B cell (primary cell): ENCODE measurements at regions not wholly inside any gene's neighbourhood (a gene's known extent, or its start where the extent isn't known, plus 50 kb on each side); places are given as distances from the start of the nearest gene placed in this dataset.

Experiments used
- EZH2 ChIP-seq: IDR thresholded peaks from 2 replicates; pipeline ENCODE4 v1.6.1; 2012; ENCODE audit warnings: borderline replicate concordance, low read depth, mild to moderate bottlenecking, moderate library complexity, low read length; ENCODE audit not compliant: insufficient read depth, poor library complexity, severe bottlenecking
- TF ChIP-seq, protein P1 (sequence below): fragments of 200-600 bp; IDR thresholded peaks from one replicate; pipeline ENCODE4 v1.8.0; 2022; ENCODE audit warnings: antibody characterized with exemption, mild to moderate bottlenecking

DNA sequence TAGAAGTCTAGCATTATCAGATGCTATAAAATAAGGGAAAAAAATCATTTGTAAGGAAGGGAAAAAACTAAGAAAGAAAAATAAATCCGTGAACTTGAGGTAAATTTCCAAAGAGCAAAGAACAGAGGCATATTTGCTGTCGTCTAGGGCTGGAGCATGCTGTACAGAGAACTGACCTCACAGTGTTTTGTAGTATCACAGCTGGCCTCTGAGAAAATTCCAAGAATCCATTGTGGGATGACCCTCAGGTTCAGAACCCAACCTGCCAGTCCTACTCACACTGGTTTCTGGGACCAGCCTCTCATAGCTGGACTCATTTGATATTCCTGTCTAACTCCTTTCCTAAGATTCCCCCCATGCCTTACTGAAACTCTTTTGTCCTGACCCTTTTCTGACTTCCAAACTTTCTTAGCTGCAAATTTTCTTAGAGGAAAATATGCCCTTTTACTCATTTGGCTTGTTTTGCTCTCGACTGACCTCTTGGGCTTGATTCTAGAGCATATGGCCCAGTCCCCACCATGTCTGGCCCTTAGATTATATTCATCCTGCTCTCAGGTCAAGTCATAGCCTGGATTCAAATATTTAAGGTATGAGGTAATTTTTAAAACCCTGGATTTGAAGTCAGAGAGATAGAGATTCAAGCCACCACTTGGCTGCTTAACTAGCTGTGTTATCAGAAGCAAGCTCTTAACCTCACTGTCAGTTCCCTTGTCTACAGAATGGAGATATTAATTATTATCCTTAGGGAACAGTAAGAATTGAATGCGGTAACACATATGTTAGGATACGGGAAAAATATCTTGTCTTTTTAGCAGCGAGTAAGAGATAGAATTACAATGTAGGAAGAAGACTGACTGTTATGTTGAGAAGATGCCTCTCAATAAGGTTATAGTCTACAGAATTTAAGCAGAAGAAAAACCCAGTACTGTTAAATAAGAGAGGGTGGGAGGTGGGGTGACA lies 89.7 kb upstream of the KCNA4 start:
- TF ChIP-seq, protein P1, sequence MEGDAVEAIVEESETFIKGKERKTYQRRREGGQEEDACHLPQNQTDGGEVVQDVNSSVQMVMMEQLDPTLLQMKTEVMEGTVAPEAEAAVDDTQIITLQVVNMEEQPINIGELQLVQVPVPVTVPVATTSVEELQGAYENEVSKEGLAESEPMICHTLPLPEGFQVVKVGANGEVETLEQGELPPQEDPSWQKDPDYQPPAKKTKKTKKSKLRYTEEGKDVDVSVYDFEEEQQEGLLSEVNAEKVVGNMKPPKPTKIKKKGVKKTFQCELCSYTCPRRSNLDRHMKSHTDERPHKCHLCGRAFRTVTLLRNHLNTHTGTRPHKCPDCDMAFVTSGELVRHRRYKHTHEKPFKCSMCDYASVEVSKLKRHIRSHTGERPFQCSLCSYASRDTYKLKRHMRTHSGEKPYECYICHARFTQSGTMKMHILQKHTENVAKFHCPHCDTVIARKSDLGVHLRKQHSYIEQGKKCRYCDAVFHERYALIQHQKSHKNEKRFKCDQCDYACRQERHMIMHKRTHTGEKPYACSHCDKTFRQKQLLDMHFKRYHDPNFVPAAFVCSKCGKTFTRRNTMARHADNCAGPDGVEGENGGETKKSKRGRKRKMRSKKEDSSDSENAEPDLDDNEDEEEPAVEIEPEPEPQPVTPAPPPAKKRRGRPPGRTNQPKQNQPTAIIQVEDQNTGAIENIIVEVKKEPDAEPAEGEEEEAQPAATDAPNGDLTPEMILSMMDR = no peak
- TF ChIP-seq EZH2 = no peak
